ENCODE measurements at regions not wholly inside any gene's neighbourhood (a gene's known extent, or its start where the extent isn't known, plus 50 kb on each side); places are given as distances from the start of the nearest gene placed in this dataset.

DNA sequence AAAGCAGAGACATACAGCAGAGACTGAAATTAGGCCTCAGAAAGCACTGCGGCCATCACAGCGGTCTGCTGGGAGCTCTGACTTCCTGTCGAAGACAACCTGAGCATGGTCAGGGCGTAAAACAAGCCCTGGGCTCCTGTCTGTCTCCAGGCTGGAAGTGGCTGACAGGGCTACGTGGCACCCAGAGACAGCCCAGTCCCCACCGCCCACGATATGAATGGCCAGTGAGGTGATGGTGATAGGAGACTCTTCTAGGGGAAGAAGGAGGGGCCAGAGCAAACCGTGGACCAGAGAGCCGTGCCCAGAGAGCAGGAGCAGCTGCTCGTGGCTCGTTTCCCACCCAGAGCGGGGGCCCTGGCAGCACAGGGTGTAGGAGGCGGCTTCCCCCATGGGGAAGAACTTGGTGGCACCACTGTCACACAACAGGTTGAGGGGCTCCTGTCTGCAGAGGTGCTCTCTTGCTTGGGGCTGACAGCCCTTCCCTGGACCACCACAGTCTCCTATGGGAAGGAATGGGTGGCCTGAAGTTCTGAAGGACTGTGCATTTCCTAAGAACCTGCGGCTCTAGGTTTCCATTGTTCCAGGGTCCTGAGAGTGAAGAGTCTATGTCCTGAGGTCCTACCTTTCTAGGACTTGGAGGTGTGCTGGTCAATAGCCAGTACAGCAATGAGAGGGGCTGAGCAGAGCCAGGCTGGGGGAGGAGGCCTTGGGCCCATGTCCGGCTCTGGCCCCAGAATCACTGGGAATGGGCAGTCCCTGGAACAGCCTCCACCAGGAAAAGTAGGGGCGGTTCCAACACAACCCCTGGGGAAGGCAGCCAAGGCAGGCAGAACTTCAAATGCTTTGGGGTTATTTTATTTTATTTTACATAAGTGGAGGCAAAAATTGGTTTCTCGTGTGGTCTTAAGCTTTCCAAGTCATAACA, 56.4 kb downstream of the BARX1 start:
- TF ChIP-seq POLR2AphosphoS5 (IDR thresholded peaks at IDR 0.05; ENCODE audit: low read depth), result no peak
- TF ChIP-seq, protein P1, sequence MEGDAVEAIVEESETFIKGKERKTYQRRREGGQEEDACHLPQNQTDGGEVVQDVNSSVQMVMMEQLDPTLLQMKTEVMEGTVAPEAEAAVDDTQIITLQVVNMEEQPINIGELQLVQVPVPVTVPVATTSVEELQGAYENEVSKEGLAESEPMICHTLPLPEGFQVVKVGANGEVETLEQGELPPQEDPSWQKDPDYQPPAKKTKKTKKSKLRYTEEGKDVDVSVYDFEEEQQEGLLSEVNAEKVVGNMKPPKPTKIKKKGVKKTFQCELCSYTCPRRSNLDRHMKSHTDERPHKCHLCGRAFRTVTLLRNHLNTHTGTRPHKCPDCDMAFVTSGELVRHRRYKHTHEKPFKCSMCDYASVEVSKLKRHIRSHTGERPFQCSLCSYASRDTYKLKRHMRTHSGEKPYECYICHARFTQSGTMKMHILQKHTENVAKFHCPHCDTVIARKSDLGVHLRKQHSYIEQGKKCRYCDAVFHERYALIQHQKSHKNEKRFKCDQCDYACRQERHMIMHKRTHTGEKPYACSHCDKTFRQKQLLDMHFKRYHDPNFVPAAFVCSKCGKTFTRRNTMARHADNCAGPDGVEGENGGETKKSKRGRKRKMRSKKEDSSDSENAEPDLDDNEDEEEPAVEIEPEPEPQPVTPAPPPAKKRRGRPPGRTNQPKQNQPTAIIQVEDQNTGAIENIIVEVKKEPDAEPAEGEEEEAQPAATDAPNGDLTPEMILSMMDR (IDR thresholded peaks at IDR 0.05; ENCODE audit: insufficient read depth, low read length), result no peak

All from HL-60 (cell line).